ENCODE measurements at regions not wholly inside any gene's neighbourhood (a gene's known extent, or its start where the extent isn't known, plus 50 kb on each side); places are given as distances from the start of the nearest gene placed in this dataset.
"Not testable (repeated sequence)": the region's sequence is repeated elsewhere in the genome, so short reads cannot be mapped to it uniquely, and the experiment has no call there.

DNA sequence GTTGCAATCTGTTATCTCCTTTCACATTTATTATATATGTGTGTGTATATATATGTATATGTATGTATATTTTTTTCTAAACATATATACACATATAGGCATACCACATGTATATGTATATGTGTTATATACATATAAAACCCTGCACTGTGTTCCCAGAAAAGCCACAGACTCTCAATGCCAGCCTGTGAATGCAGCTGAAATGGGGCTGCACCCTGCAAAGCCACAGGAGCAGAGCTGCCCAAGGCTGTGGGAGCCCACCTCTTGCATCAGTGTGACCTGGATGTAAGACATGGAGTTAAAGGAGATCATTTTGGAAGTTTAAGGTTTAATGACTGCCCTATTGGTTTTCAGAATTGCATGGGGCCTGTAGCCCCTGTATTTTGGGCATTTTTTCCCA lies 762.3 kb upstream of the ARPP21 start:
- DNase-seq (ENCODE audit: low spot score) = no peak

- DNase-seq (ENCODE audit: low spot score) = no peak
These were observed 760.8 kb upstream of the ARPP21 start for GRCh38 chr3:34878488-34878887.

DNA sequence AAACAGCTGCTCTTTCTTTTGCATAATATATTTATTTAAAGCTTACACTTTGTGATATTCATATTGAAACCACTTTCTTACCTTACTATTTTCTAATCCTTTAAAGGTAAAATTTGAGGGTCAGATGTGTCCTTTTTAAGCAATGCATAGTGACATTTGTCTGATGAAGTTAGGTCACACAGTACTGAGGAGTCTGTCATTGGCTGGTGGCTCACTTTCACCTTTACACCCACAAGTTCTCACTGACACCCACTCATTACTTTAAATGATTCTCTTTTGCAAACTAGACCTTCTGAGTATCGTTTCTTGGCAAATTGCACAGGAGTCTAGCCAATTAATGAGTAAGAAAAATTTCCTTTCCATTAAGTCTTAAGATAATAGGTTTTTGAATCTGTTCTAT lies 758.3 kb upstream of the ARPP21 start:
- no peak for DNase-seq (ENCODE audit: low spot score)

- peak; percentile 40 for DNase-seq (ENCODE audit: low spot score)
These were observed 756.6 kb upstream of the ARPP21 start for GRCh38 chr3:34882764-34883163.

- DNase-seq (ENCODE audit: low spot score) = no peak
These were observed 755.3 kb upstream of the ARPP21 start for GRCh38 chr3:34884007-34884406.

DNA sequence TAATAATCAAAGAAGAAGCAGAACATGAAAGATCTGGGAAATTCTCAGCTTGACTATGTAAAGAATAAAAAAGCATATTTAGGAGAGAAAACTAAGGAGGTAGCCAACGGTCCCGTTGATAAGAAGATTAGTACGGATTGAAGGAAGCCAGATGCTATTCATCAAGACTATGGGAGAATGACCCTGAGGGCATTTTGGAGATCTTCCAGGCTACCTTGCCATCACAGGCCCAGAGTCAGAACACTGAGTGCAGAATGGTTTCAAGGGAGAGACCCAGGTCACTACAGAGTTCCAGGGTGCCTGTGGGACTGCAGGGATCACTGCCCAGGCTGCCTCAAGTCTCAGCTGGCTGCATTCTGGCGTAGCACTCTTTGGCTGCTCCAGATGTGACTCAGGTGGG lies 752.9 kb upstream of the ARPP21 start:
- no peak for DNase-seq (ENCODE audit: low spot score)

- DNase-seq (ENCODE audit: low spot score) = no peak
These were observed 749.7 kb upstream of the ARPP21 start for GRCh38 chr3:34889641-34890040.

- no peak for DNase-seq (ENCODE audit: low spot score)
These were observed 749.1 kb upstream of the ARPP21 start for GRCh38 chr3:34890247-34890646.

- DNase-seq (ENCODE audit: low spot score) = peak; percentile 28
These were observed 747.4 kb upstream of the ARPP21 start for GRCh38 chr3:34891941-34892340.

GRCh38 chr3:34895841-34896240 lies 743.5 kb upstream of the ARPP21 start:
- no peak for DNase-seq (ENCODE audit: low spot score)

DNA sequence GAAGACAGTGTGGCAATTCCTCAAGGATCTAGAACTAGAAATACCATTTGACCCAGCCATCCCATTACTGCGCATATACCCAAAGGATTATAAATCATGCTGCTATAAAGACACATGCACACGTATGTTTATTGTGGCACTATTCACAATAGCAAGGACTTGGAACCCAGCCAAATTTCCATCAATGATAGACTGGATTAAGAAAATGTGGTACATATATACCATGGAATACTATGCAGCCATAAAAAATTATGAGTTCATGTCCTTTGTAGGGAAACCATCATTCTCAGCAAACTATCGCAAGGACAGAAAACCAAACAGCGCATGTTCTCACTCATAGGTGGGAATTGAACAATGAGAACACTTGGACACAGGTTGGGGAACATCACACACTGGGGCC lies 729.6 kb upstream of the ARPP21 start:
- DNase-seq (ENCODE audit: low spot score) = not testable (repeated sequence)

DNA sequence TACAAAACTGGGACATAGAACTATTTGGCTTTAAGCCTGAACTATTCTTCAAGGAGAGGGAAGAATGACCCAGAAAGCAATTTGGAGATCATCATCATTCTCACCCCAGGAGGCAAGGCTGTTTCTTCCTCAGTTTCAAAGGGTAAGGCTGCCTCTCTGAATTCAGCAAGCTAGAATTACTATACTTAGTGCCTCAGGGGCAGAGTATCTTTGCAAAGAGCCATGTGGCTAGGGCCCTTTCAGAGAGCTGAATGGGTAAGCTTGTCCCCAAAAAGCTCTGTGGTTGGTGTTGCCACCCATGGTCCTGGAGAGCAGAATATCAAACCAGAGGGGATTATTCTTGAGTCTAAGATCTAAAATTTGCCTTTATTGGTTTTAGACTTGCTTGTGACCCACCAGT lies 720.3 kb upstream of the ARPP21 start:
- no peak for DNase-seq (ENCODE audit: low spot score)

GRCh38 chr3:34920806-34921205 lies 718.5 kb upstream of the ARPP21 start:
- no peak for DNase-seq (ENCODE audit: low spot score)

DNA sequence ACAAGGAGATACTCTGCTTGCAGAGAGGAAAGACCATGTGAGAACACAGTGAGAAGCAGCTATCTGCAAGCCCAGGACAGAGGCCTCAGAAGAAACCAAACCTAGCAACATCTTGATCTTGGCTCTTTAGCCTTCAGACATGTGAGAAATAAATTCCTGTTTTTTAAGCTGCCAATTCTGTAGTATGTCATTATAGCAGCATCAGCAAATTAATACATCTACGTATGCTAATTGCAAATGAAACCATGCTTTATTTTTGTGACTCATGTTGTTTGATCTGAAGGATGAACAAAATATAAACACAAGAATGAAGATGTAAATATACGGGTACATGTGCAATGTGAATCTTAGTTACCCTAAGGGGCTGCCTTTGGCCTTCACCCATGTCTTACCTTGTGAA lies 714.4 kb upstream of the ARPP21 start:
- DNase-seq (ENCODE audit: low spot score) = no peak

GRCh38 chr3:34925851-34926250 lies 713.5 kb upstream of the ARPP21 start:
- DNase-seq (ENCODE audit: low spot score) = no peak

- DNase-seq (ENCODE audit: low spot score) = no peak
These were observed 710.3 kb upstream of the ARPP21 start for GRCh38 chr3:34929036-34929435.

DNA sequence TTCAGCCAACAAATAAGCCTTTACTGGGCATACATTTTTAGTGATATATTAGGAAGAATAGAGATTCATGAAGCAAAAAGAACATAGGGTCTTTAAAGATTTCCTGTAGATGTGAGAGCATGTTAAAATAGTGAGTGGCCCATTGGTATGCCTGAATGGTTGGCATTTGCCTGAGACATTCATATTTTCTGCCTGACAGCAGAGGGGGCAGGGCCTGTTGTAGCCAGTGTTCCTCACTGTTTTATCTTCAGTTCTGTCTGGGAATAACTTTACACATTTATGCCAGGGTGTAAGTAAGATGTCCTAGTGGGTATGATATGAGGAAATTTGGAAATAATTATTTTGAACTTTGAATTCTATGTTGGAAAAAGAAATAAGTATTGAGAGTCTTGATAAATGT lies 704.7 kb upstream of the ARPP21 start:
- DNase-seq (ENCODE audit: low spot score) = no peak

- DNase-seq (ENCODE audit: low spot score) = no peak
These were observed 700.5 kb upstream of the ARPP21 start for GRCh38 chr3:34938784-34939183.

DNA sequence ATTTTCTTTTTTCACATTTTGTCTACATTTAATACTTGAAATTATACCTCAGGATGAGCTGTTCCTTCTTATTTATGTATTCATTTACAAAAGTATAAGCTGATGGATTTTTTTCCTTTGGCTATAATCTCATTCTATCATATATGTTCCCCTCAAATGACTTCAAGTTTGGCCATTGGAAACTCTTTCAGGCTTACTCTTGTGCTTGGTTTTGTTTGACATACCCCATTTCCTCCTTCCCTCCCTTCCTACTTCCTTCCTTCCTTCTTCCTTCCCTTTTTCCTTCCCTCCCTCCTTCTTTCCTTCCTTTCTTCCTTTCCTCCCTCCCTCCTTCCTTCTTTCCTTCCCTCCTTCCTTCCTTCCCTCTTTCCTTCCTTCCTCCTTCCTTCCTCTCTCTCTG lies 697.1 kb upstream of the ARPP21 start:
- DNase-seq (ENCODE audit: low spot score) = no peak

GRCh38 chr3:34947834-34948233 lies 691.5 kb upstream of the ARPP21 start:
- no peak for DNase-seq (ENCODE audit: low spot score)

GRCh38 chr3:34948517-34948916 lies 690.8 kb upstream of the ARPP21 start:
- DNase-seq (ENCODE audit: low spot score) = no peak

GRCh38 chr3:34955680-34956079 lies 683.6 kb upstream of the ARPP21 start:
- DNase-seq (ENCODE audit: low spot score) = no peak

DNA sequence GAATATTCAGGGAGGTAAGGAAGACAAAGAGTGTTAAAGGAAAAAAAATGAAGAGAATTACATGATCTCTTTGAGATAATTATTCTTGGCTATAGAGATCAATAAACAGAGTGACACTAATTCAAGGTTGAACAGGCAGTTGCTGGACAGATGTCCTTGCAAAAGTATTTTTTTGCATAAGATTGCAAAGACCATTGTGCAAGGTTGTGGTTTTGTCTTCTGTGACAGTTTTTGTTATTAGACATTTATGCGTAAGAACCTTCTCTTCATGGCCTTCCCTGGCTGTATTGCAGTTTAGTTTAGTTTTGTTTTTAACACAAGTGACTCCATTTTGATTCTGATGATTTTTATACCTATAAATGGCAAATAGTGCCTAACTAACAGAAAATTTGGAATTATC lies 682.8 kb upstream of the ARPP21 start:
- no peak for DNase-seq (ENCODE audit: low spot score)

DNA sequence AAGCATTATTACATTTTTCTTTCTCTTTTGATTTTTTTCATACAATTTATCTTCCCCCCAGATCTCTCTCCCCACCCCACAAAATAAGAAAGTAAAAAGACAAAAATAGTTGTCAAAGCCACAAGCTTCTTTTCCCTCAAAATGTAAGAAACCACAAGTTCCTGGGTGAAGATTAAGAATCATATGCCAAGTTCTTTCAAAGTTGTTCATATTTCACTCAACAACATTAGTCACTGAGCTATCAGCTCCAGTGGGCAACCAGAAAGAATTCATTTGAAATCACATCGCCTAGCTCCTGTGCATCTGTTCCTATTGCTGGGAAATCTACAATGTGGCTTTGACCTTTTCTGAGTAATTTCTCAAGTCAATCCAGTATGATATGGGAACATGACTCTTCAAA lies 681.6 kb upstream of the ARPP21 start:
- no peak for DNase-seq (ENCODE audit: low spot score)

DNA sequence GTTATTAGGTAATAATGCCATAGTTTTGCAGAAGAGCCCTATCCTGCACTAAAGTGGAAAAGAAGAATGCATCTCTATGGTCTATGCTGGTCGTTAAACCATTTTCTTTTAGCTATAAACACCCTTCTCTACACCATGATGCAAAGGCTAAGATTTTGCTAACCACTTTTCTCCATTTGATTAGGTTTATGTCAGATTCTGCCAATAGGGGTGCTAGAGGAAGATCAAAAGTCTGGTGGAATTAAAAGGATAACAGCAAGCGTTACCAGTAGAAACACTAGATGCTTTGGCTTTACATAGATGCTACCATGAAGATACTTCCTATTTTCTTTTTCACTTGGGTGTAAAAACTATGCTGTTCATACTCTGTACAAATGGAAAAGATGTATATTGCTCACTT lies 669.8 kb upstream of the ARPP21 start:
- no peak for DNase-seq (ENCODE audit: low spot score)
